Duodenal mucosa (tissue), 2 donors: ENCODE measurements at regions not wholly inside any gene's neighbourhood (a gene's known extent, or its start where the extent isn't known, plus 50 kb on each side); places are given as distances from the start of the nearest gene placed in this dataset.

ENCODE experiments used
- H3K27ac ChIP-seq: one replicate; pipeline ENCODE4 v1.7.0; 2013; ENCODE audit warnings: low read depth, low read length
- H3K27me3 ChIP-seq, 2 donors: one replicate each; pipeline ENCODE4 v1.7.0; 2013; ENCODE audit warnings: low read length in 2 of 2, control low read depth in 1 of 2; ENCODE audit not compliant: insufficient read depth in 2 of 2, control insufficient read depth in 1 of 2
- H3K36me3 ChIP-seq, 2 donors: one replicate each; pipeline ENCODE4 v1.7.0; 2013; ENCODE audit warnings: low read length in 2 of 2, control low read depth in 1 of 2; ENCODE audit not compliant: insufficient read depth in 2 of 2, control insufficient read depth in 1 of 2
- H3K4me1 ChIP-seq, 2 donors: one replicate each; pipeline ENCODE4 v1.7.0; 2013; ENCODE audit warnings: low read length in 2 of 2, control low read depth in 1 of 2; ENCODE audit not compliant: insufficient read depth in 2 of 2, control insufficient read depth in 1 of 2
- H3K4me3 ChIP-seq, 2 donors: one replicate each; pipeline ENCODE4 v1.7.0; 2013; ENCODE audit warnings: low read length in 2 of 2, low read depth in 1 of 2
- H3K9ac ChIP-seq, 2 donors: one replicate each; pipeline ENCODE4 v1.7.0; 2013; ENCODE audit warnings: low read length in 2 of 2, low read depth in 1 of 2
- H3K9me3 ChIP-seq, 2 donors: one replicate each; pipeline ENCODE4 v1.7.0; 2013; ENCODE audit warnings: low read length in 2 of 2, control low read depth in 1 of 2; ENCODE audit not compliant: control insufficient read depth in 1 of 2

DNA sequence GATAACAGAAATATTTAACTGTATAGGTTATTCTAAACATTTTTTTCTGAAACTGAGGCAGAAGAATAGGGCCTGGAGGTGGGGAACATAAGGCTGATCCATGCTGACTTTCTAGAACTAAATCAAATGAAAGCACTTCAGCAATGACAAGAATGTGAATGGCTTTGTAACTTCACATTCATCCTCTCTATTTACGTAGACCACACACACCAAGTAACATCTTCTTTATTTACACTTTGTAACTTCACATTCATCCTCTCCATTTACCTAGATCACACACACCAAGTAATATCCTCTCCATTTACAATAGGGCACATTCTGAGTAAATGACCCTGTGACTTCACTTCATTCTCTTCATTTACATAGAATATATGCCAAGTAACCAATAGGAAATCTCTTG is 251.8 kb upstream of the CDH9 start:
- Histone ChIP-seq H3K27me3 (no peaks in the 10 kb centered on the region), H3K36me3 (no peaks in the 10 kb centered on the region), H3K27ac (no peak overlapping the region), H3K4me1 (no peaks in the 10 kb centered on the region), H3K4me3 (no peak overlapping the region), H3K9ac (no peak overlapping the region), H3K9me3 (peaks cover 5 to 17% of the 10 kb centered on the region in 2 donors)

DNA sequence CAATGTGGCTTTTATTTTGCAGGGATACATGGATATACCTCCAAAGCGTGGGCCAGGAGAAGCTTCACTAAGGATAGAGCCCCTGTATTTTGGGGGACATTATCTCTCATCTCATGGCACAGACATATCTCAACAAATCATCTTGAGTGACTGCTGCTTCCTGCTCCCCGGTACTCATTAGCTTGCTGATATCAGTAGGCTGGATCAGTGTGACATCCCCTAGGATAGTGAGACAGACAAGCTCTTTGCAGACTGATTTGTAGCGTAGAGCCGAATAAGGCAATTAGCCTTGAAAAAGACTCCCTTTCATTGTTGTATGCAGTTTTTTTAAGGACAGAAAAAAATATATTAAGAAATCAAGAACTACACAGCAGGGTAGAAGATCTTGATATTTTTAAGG is 237.7 kb upstream of the CDH9 start:
- H3K27ac ChIP-seq = no peak overlapping the region
- no peak overlapping the region for H3K9ac ChIP-seq
- H3K36me3 ChIP-seq = no peaks in the 10 kb centered on the region
- H3K4me1 ChIP-seq = no peaks in the 10 kb centered on the region
- peaks cover 3 to 17% of the 10 kb centered on the region in 2 donors for H3K9me3 ChIP-seq
- H3K4me3 ChIP-seq = no peak overlapping the region
- H3K27me3 ChIP-seq = no peaks in the 10 kb centered on the region

- no peak overlapping the region for H3K4me3 ChIP-seq
- no peak overlapping the region for H3K9ac ChIP-seq
- H3K36me3 ChIP-seq = no peaks in the 10 kb centered on the region
- no peaks in the 10 kb centered on the region for H3K27me3 ChIP-seq
- no peaks in the 10 kb centered on the region for H3K4me1 ChIP-seq
- peaks cover 3 to 17% of the 10 kb centered on the region in 2 donors for H3K9me3 ChIP-seq
- H3K27ac ChIP-seq = no peak overlapping the region
Observed at GRCh38 chr5:27275345-27275744, 237.0 kb upstream of the CDH9 start.

- Histone ChIP-seq H3K27me3 (no peaks in the 10 kb centered on the region), H3K9me3 (peaks cover 2 to 6% of the 10 kb centered on the region in 2 donors), H3K4me3 (no peak overlapping the region), H3K4me1 (no peaks in the 10 kb centered on the region), H3K36me3 (no peaks in the 10 kb centered on the region), H3K9ac (no peak overlapping the region), H3K27ac (no peak overlapping the region)
Observed at GRCh38 chr5:27269766-27270165, 231.4 kb upstream of the CDH9 start.

DNA sequence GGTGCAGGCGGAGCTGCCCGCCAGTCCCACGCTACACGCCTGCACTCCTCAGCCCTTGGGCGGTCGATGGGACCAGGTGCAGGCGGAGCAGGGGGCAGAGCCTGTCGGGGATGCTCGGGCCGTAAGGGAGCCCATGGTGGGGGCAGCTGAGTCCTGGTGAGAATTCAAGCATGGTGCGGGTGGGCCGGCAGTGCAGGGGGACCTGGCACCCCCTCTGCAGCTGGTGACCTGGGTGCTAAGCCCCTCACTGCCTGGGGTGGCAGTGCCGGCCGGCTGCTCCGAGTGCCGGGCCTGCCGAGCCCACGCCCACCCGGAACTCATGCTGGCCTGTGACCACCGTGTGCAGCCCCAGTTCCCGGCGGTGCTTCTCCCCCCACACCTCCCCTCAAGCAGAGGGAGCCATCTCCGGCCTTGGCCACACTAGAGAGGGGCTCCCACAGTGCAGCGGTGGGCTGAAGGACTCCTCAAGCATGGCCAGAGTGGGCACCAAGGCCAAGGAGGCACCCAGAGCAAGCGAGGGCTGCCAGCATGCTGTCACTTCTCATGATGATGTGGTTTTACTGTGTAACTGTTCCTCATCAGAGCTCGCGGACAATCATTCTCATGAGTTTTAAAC is 228.9 kb upstream of the CDH9 start:
- H3K27ac ChIP-seq = no peak overlapping the region

GRCh38 chr5:27266184-27266583 is 227.8 kb upstream of the CDH9 start:
- Histone ChIP-seq H3K36me3 (no peaks in the 10 kb centered on the region), H3K27ac (no peak overlapping the region), H3K4me1 (no peaks in the 10 kb centered on the region), H3K9ac (no peak overlapping the region), H3K27me3 (no peaks in the 10 kb centered on the region), H3K4me3 (no peak overlapping the region), H3K9me3 (peaks cover 16 to 26% of the 10 kb centered on the region in 2 donors)

More for the DNA sequence above, 228.9 kb upstream of the CDH9 start:
- Histone ChIP-seq H3K4me1 (no peaks in the 10 kb centered on the region), H3K27me3 (no peaks in the 10 kb centered on the region), H3K9me3 (peaks cover 16 to 23% of the 10 kb centered on the region in 2 donors), H3K9ac (no peak overlapping the region), H3K36me3 (no peaks in the 10 kb centered on the region), H3K4me3 (no peak overlapping the region)

DNA sequence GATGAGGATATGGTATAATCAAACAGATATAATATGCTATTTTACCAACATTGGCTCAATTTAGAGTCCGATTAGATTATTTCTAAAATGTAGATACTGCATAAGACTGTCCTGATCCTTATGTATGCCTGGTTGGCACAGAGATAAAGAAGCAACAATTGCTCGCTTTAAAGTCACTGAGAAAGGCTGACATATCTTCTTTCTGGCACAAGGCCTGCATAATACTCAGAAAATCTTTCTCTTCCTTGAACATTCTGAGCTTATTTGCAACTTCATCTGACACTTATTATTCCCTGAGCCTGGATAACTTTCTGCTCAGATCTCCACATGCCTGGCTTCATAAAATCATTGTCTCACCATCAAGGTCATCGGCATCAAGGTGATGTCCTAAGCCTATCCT is 219.3 kb upstream of the CDH9 start:
- no peaks in the 10 kb centered on the region for H3K27me3 ChIP-seq
- no peak overlapping the region for H3K9ac ChIP-seq
- no peak overlapping the region for H3K4me3 ChIP-seq
- H3K9me3 ChIP-seq = peaks cover 0 to 10% of the 10 kb centered on the region in 2 donors
- no peak overlapping the region for H3K27ac ChIP-seq
- no peaks in the 10 kb centered on the region for H3K4me1 ChIP-seq
- no peaks in the 10 kb centered on the region for H3K36me3 ChIP-seq

DNA sequence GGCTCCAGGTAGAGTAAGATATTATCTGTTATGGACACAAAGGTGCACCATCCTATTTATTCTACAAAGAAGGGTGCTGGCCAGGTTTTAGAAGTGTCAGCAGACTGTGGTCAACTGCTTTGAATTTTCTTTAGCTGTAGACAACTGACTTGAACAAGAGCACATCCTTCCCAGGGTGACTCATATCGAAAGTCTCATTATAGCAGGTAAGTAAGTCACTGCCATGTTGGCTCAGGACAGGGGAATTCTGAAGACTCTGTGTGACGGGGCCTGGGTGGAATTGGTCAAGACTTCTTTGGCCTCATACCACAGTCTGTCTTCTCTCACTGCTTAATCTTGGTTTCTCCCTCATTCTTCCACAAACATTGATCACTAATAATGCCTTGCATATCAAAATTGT is 214.5 kb upstream of the CDH9 start:
- no peak overlapping the region for H3K9ac ChIP-seq
- H3K36me3 ChIP-seq = no peaks in the 10 kb centered on the region
- no peaks in the 10 kb centered on the region for H3K27me3 ChIP-seq
- H3K27ac ChIP-seq = no peak overlapping the region
- H3K4me3 ChIP-seq = no peak overlapping the region
- peaks cover 0 to 1% of the 10 kb centered on the region in 2 donors for H3K9me3 ChIP-seq
- H3K4me1 ChIP-seq = no peaks in the 10 kb centered on the region

- Histone ChIP-seq H3K4me1 (no peaks in the 10 kb centered on the region), H3K36me3 (no peaks in the 10 kb centered on the region), H3K9ac (no peak overlapping the region), H3K9me3 (peaks cover 4 to 9% of the 10 kb centered on the region in 2 donors), H3K27me3 (no peaks in the 10 kb centered on the region), H3K27ac (no peak overlapping the region), H3K4me3 (no peak overlapping the region)
Observed at GRCh38 chr5:27242258-27242626, 203.9 kb upstream of the CDH9 start.

DNA sequence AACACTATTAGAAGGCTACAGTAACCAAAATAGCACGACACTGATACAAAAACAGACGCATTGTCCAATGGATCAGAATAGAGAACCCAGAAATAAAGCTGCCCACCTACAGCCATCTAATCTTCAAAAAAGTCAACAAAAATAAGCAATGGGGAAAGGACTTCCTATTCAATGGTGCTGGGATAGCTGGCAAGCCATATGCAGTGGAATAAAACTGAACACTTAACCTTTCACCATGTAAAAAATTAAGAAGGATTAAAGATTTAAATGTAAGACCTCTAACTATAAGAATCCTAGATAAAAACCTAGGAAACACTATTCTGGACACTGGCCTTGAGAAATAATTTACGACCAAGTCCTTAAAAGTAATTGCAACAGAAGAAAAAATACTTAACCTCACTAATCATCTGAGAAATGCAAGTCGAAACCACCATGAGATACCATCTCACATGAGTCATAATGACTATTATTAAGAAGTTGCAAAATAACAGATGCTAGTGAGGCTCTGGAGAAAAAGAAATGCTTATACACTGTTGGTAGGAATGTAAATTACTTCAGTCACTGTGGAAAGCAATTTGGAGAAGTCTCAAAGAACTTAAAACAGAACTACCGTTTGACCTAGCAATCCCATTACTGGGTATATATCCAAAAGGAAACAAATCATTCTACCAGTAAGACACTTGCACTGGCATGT is 203.3 kb upstream of the CDH9 start:
- Histone ChIP-seq H3K4me1 (no peaks in the 10 kb centered on the region), H3K9me3 (peaks cover 4 to 9% of the 10 kb centered on the region in 2 donors), H3K36me3 (no peaks in the 10 kb centered on the region), H3K27ac (no peak overlapping the region), H3K27me3 (no peaks in the 10 kb centered on the region), H3K4me3 (no peak overlapping the region), H3K9ac (no peak overlapping the region)
